ENCODE measurements at regions not wholly inside any gene's neighbourhood (a gene's known extent, or its start where the extent isn't known, plus 50 kb on each side); places are given as distances from the start of the nearest gene placed in this dataset.
"Not testable (repeated sequence)": the region's sequence is repeated elsewhere in the genome, so short reads cannot be mapped to it uniquely, and the experiment has no call there.

GRCh38 chr11:11715075-11715474, 93.3 kb upstream of the GALNT18 start:
- not testable (repeated sequence) for DNase-seq

GRCh38 chr11:11710556-11710955, 88.8 kb upstream of the GALNT18 start:
- no peak for DNase-seq

GRCh38 chr11:11709447-11710239, 87.8 kb upstream of the GALNT18 start:
- no peak for DNase-seq

GRCh38 chr11:11708256-11708655, 86.5 kb upstream of the GALNT18 start:
- no peak for DNase-seq

GRCh38 chr11:11706028-11706427, 84.2 kb upstream of the GALNT18 start:
- no peak for DNase-seq

- DNase-seq = no peak
Observed at GRCh38 chr11:11703885-11704284, 82.1 kb upstream of the GALNT18 start.

GRCh38 chr11:11701070-11701469, 79.3 kb upstream of the GALNT18 start:
- no peak for DNase-seq

- DNase-seq = no peak
Observed at GRCh38 chr11:11697796-11698195, 76.0 kb upstream of the GALNT18 start.

GRCh38 chr11:11691296-11692151, 69.7 kb upstream of the GALNT18 start:
- no peak for DNase-seq

GRCh38 chr11:11681536-11681935, 59.7 kb upstream of the GALNT18 start:
- no peak for DNase-seq

- DNase-seq = no peak
Observed at GRCh38 chr11:11677672-11678356, 56.0 kb upstream of the GALNT18 start.

- DNase-seq = no peak
Observed at GRCh38 chr11:11675671-11676181, 53.9 kb upstream of the GALNT18 start.

GRCh38 chr11:11672789-11673188, 51.0 kb upstream of the GALNT18 start:
- no peak for DNase-seq

GRCh38 chr11:11672101-11672500, 50.3 kb upstream of the GALNT18 start:
- no peak for DNase-seq
